ENCODE measurements at regions not wholly inside any gene's neighbourhood (a gene's known extent, or its start where the extent isn't known, plus 50 kb on each side); places are given as distances from the start of the nearest gene placed in this dataset.

GRCh38 chr7:84684836-84685480, 490.4 kb upstream of the SEMA3A start:
- TF ChIP-seq POLR2AphosphoS5 (IDR thresholded peaks at IDR 0.05): no peak
- no peak for TF ChIP-seq CTCF (IDR thresholded peaks at IDR 0.05)
- no peak for TF ChIP-seq POLR2A (IDR thresholded peaks at IDR 0.05)
- TF ChIP-seq EP300 (IDR thresholded peaks at IDR 0.05): no peak
